Gastroesophageal sphincter (tissue), 4 donors: ENCODE measurements at regions not wholly inside any gene's neighbourhood (a gene's known extent, or its start where the extent isn't known, plus 50 kb on each side); places are given as distances from the start of the nearest gene placed in this dataset.

Experiments
- ATAC-seq: fragments of 150-250 bp; one replicate; pipeline ENCODE4 v1.9.1; 2016; ENCODE audit warnings: mild to moderate bottlenecking, moderate library complexity
- H3K27ac ChIP-seq, 4 donors: fragments of 200-600 bp; sonication (generic) in 3 of 4; 1 replicate in 3 of 4; 2 replicates in 1 of 4; pipeline ENCODE4 v1.5.1; 2016 to 2019
- H3K27me3 ChIP-seq: fragments of 200-600 bp; sonication (generic); one replicate; pipeline ENCODE4 v1.5.1; 2019
- H3K36me3 ChIP-seq, 2 donors: fragments of 200-600 bp; sonication (generic); one replicate each; pipeline ENCODE4 v1.5.1; 2019; ENCODE audit warnings: control low read depth in 1 of 2
- H3K4me1 ChIP-seq, 3 donors: fragments of 200-600 bp; sonication (generic); 1 replicate in 2 of 3; 2 replicates in 1 of 3; pipeline ENCODE4 v1.5.1; 2016 to 2019; ENCODE audit warnings: control low read depth in 2 of 3
- H3K4me3 ChIP-seq, 2 donors: fragments of 200-600 bp; sonication (generic); one replicate each; pipeline ENCODE4 v1.5.1; 2019; ENCODE audit warnings: mild to moderate bottlenecking in 1 of 2, moderate library complexity in 1 of 2
- H3K9me3 ChIP-seq, 3 donors: fragments of 200-600 bp; sonication (generic); one replicate each; pipeline ENCODE4 v1.5.1; 2017 to 2019; ENCODE audit warnings: control low read depth in 2 of 3
- CTCF ChIP-seq, 4 experiments: fragments of 200-600 bp in 2 of 4; fragments of 450-650 bp in 2 of 4; sonication (generic) in 1 of 4; IDR thresholded peaks; one replicate each; pipeline ENCODE4 v1.5.1; 2017 to 2019; ENCODE audit warnings: antibody characterized with exemption in 4 of 4, mild to moderate bottlenecking in 2 of 4, moderate library complexity in 2 of 4
- EP300 ChIP-seq: sonication (generic); formaldehyde crosslinking; IDR thresholded peaks from one replicate; pipeline ENCODE4 v1.6.1; 2017; ENCODE audit warnings: antibody characterized with exemption, mild to moderate bottlenecking
- POLR2A ChIP-seq, 2 donors: fragments of 450-650 bp; IDR thresholded peaks; one replicate each; pipeline ENCODE4 v1.6.1; 2017; ENCODE audit warnings: antibody characterized with exemption in 2 of 2, mild to moderate bottlenecking in 2 of 2, moderate library complexity in 1 of 2
- POLR2AphosphoS5 ChIP-seq: sonication (generic); formaldehyde crosslinking; IDR thresholded peaks from one replicate; pipeline ENCODE4 v1.6.1; 2017; ENCODE audit warnings: antibody characterized with exemption
- WGBS, 2 donors: methylation state at CpG; one replicate each; pipeline ENCODE4 v1.1.5; 2018; ENCODE audit warnings: low coverage in 1 of 2; 5-methylcytosine and 5-hydroxymethylcytosine counted together

GRCh38 chr5:3301306-3301705, 294.3 kb upstream of the IRX1 start:
- WGBS, 2 donors, result 62% methylated on average over 10 of the region's 10 CpGs; no CpG with 5 or more reads in 1 of the 2 donors
- TF ChIP-seq EP300 (no peak), POLR2AphosphoS5 (no peak), POLR2A (IDR thresholded peaks at IDR 0.05) (no peak), CTCF (IDR thresholded peaks at IDR 0.05) (no peak)

GRCh38 chr5:3300726-3301125, 294.9 kb upstream of the IRX1 start:
- H3K4me3 ChIP-seq, result no peak overlapping the region
- no peaks in the 10 kb centered on the region for H3K9me3 ChIP-seq
- H3K27me3 ChIP-seq, result peaks cover 17% of the 10 kb centered on the region
- no peak for ATAC-seq
- no peak for TF ChIP-seq CTCF (IDR thresholded peaks at IDR 0.05)
- TF ChIP-seq POLR2AphosphoS5, result no peak
- no peak for TF ChIP-seq EP300
- TF ChIP-seq POLR2A (IDR thresholded peaks at IDR 0.05), result no peak
- H3K4me1 ChIP-seq, result no peaks in the 10 kb centered on the region
- H3K36me3 ChIP-seq, result no peaks in the 10 kb centered on the region
- no peak overlapping the region for H3K27ac ChIP-seq
- 71 to 75% methylated on average over 3 to 12 of the region's 13 CpGs for WGBS, 2 donors

More at GRCh38 chr5:3301306-3301705, 294.3 kb upstream of the IRX1 start:
- Histone ChIP-seq H3K4me3 (no peak overlapping the region), H3K36me3 (no peaks in the 10 kb centered on the region), H3K9me3 (no peaks in the 10 kb centered on the region), H3K27me3 (peaks cover 11% of the 10 kb centered on the region), H3K4me1 (no peaks in the 10 kb centered on the region), H3K27ac (no peak overlapping the region)
- ATAC-seq, result no peak

- no peaks in the 10 kb centered on the region for H3K4me1 ChIP-seq
- peaks cover 18% of the 10 kb centered on the region for H3K27me3 ChIP-seq
- TF ChIP-seq POLR2A (IDR thresholded peaks at IDR 0.05), result no peak
- no peak for TF ChIP-seq EP300
- no peak for TF ChIP-seq POLR2AphosphoS5
- TF ChIP-seq CTCF (IDR thresholded peaks at IDR 0.05), result no peak
- WGBS, 2 donors, result 80 to 82% methylated on average over 6 to 7 of the region's 7 CpGs
- H3K36me3 ChIP-seq, result no peaks in the 10 kb centered on the region
- H3K9me3 ChIP-seq, result no peaks in the 10 kb centered on the region
- no peak for ATAC-seq
- H3K4me3 ChIP-seq, result no peak overlapping the region
- no peak overlapping the region for H3K27ac ChIP-seq
These were observed 296.2 kb upstream of the IRX1 start for GRCh38 chr5:3299441-3299840.

- Histone ChIP-seq H3K4me3 (no peak overlapping the region), H3K9me3 (no peaks in the 10 kb centered on the region), H3K4me1 (no peaks in the 10 kb centered on the region), H3K27ac (no peak overlapping the region), H3K36me3 (no peaks in the 10 kb centered on the region), H3K27me3 (peaks cover 18% of the 10 kb centered on the region)
- 23 to 53% methylated on average over 2 of the region's 3 CpGs for WGBS, 2 donors
- ATAC-seq, result no peak
- TF ChIP-seq CTCF (IDR thresholded peaks at IDR 0.05), result no peak
- TF ChIP-seq POLR2AphosphoS5, result no peak
- TF ChIP-seq POLR2A (IDR thresholded peaks at IDR 0.05), result no peak
- no peak for TF ChIP-seq EP300
These were observed 297.8 kb upstream of the IRX1 start for GRCh38 chr5:3297853-3298252.

GRCh38 chr5:3288325-3288724, 307.3 kb upstream of the IRX1 start:
- no peaks in the 10 kb centered on the region for H3K9me3 ChIP-seq
- H3K36me3 ChIP-seq, result no peaks in the 10 kb centered on the region
- peaks cover 3% of the 10 kb centered on the region for H3K27me3 ChIP-seq
- TF ChIP-seq CTCF (IDR thresholded peaks at IDR 0.05), result no peak
- no peak for TF ChIP-seq POLR2A (IDR thresholded peaks at IDR 0.05)
- no peak for TF ChIP-seq EP300
- no peak for TF ChIP-seq POLR2AphosphoS5
- 90 to 93% methylated on average over 8 to 18 of the region's 18 CpGs for WGBS, 2 donors
- H3K27ac ChIP-seq, result no peak overlapping the region
- H3K4me1 ChIP-seq, result no peaks in the 10 kb centered on the region
- ATAC-seq, result no peak
- H3K4me3 ChIP-seq, result no peak overlapping the region
